Loucy (cell line): ENCODE measurements at regions not wholly inside any gene's neighbourhood (a gene's known extent, or its start where the extent isn't known, plus 50 kb on each side); places are given as distances from the start of the nearest gene placed in this dataset.

Experiments
- CTCF ChIP-seq: fragments of 200-600 bp; sonication (generic); conservative IDR thresholded peaks from 2 replicates; pipeline ENCODE4 v1.5.1; 2014; ENCODE audit warnings: mild to moderate bottlenecking, antibody characterized with exemption, low read length
- EZH2phosphoT487 ChIP-seq: fragments of 200-600 bp; IDR thresholded peaks from 2 replicates; pipeline ENCODE4 v1.6.1; 2018; ENCODE audit warnings: antibody characterized with exemption, mild to moderate bottlenecking, moderate library complexity, borderline replicate concordance

GRCh38 chr9:13719981-13720676 is 440.6 kb upstream of the MPDZ start:
- TF ChIP-seq CTCF (no peak), EZH2phosphoT487 (no peak)
